Spleen (tissue), 7 donors: ENCODE measurements at regions not wholly inside any gene's neighbourhood (a gene's known extent, or its start where the extent isn't known, plus 50 kb on each side); places are given as distances from the start of the nearest gene placed in this dataset.

Experiments
- POLR2AphosphoS5 ChIP-seq, 3 donors: sonication (generic); formaldehyde crosslinking; IDR thresholded peaks; one replicate each; pipeline ENCODE4 v1.5.1; 2017; ENCODE audit warnings: antibody characterized with exemption in 3 of 3
- TF ChIP-seq, protein P1 (sequence below), 11 experiments: fragments of 200-600 bp in 7 of 11; fragments of 450-650 bp in 4 of 11; sonication (generic) in 4 of 11; IDR thresholded peaks in 8 of 11; conservative IDR thresholded peaks in 3 of 11; 1 replicate in 7 of 11; 2 replicates in 4 of 11; pipeline versions ENCODE4 v1.4.0 to v1.8.0; 2016 to 2021; ENCODE audit warnings: antibody characterized with exemption in 11 of 11, inconsistent platforms in 4 of 11, mild to moderate bottlenecking in 1 of 11
- donor health status: DM: no; HTN: no; CAD: no; lungs with moderate emphysema.
- donor health status: DM: no; HTN: no; CAD: no.
- donor health status: DM: no; HTN: no; CAD: no.

DNA sequence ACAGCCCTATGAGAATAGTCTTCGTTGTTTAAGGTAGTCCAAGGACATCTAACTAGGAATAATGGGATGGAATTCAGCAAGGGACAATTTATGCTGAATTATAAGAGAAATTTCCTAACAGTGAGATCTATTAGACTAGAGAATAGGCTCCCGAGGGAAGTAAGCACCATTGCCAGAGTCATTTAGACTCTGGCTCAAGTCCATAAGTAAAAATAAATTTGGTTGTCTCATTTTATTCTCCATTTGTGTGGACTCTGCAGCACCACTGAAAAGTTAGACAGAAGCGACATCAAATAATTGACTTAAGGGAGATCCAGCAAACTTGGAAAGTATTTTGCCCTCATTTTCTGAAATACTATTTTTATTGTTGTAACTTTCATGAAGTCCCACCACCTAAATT lies 129.3 kb upstream of the SMIM21 start:
- TF ChIP-seq, protein P1, sequence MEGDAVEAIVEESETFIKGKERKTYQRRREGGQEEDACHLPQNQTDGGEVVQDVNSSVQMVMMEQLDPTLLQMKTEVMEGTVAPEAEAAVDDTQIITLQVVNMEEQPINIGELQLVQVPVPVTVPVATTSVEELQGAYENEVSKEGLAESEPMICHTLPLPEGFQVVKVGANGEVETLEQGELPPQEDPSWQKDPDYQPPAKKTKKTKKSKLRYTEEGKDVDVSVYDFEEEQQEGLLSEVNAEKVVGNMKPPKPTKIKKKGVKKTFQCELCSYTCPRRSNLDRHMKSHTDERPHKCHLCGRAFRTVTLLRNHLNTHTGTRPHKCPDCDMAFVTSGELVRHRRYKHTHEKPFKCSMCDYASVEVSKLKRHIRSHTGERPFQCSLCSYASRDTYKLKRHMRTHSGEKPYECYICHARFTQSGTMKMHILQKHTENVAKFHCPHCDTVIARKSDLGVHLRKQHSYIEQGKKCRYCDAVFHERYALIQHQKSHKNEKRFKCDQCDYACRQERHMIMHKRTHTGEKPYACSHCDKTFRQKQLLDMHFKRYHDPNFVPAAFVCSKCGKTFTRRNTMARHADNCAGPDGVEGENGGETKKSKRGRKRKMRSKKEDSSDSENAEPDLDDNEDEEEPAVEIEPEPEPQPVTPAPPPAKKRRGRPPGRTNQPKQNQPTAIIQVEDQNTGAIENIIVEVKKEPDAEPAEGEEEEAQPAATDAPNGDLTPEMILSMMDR (IDR thresholded peaks at IDR 0.05 in 8 of 11, conservative IDR thresholded peaks at IDR 0.05 in 3 of 11): no peak
- TF ChIP-seq POLR2AphosphoS5 (IDR thresholded peaks at IDR 0.05): no peak
